BE2C (cell line): ENCODE measurements at regions not wholly inside any gene's neighbourhood (a gene's known extent, or its start where the extent isn't known, plus 50 kb on each side); places are given as distances from the start of the nearest gene placed in this dataset.

Source experiments
- DNase-seq: peaks from one replicate; pipeline ENCODE4 v3.0.0-alpha.2; 2020
- H3K27me3 ChIP-seq: fragments of 250-450 bp; sonication (Bioruptor Pico); 2 replicates; pipeline ENCODE4 v1.5.1; 2020; ENCODE audit warnings: mild to moderate bottlenecking
- H3K36me3 ChIP-seq: fragments of 250-450 bp; sonication (Bioruptor Pico); 2 replicates; pipeline ENCODE4 v1.5.1; 2020; ENCODE audit warnings: mild to moderate bottlenecking
- H3K4me1 ChIP-seq: fragments of 250-450 bp; sonication (Bioruptor Pico); 2 replicates; pipeline ENCODE4 v1.5.1; 2020
- H3K4me3 ChIP-seq: 2 replicates; pipeline ENCODE4 v1.5.1; 2011; ENCODE audit warnings: low read depth, low read length
- H3K9me3 ChIP-seq: fragments of 250-450 bp; sonication (Bioruptor Pico); 2 replicates; pipeline ENCODE4 v1.5.1; 2020
- CTCF ChIP-seq: IDR thresholded peaks from 2 replicates; pipeline ENCODE4 v1.5.1; 2012; ENCODE audit warnings: mild to moderate bottlenecking, low read depth, low read length

GRCh38 chr2:126782648-126783047 is 116.0 kb upstream of the TEX51 start:
- DNase-seq, result no peak
- no peak overlapping the region for H3K4me3 ChIP-seq
- H3K36me3 ChIP-seq, result no peaks in the 10 kb centered on the region
- no peaks in the 10 kb centered on the region for H3K27me3 ChIP-seq
- no peak for TF ChIP-seq CTCF
- no peaks in the 10 kb centered on the region for H3K4me1 ChIP-seq
- no peaks in the 10 kb centered on the region for H3K9me3 ChIP-seq

- no peak for DNase-seq
- Histone ChIP-seq H3K4me1 (no peaks in the 10 kb centered on the region), H3K4me3 (no peak overlapping the region), H3K9me3 (no peaks in the 10 kb centered on the region), H3K27me3 (no peaks in the 10 kb centered on the region), H3K36me3 (no peaks in the 10 kb centered on the region)
- TF ChIP-seq CTCF, result no peak
Measured at GRCh38 chr2:126783341-126783740, 115.3 kb upstream of the TEX51 start.

GRCh38 chr2:126784045-126784444 is 114.6 kb upstream of the TEX51 start:
- DNase-seq, result no peak
- H3K4me3 ChIP-seq, result no peak overlapping the region
- no peaks in the 10 kb centered on the region for H3K36me3 ChIP-seq
- no peaks in the 10 kb centered on the region for H3K9me3 ChIP-seq
- no peak for TF ChIP-seq CTCF
- H3K4me1 ChIP-seq, result no peaks in the 10 kb centered on the region
- no peaks in the 10 kb centered on the region for H3K27me3 ChIP-seq

GRCh38 chr2:126784621-126785020 is 114.1 kb upstream of the TEX51 start:
- no peak overlapping the region for H3K4me3 ChIP-seq
- H3K27me3 ChIP-seq, result no peaks in the 10 kb centered on the region
- H3K36me3 ChIP-seq, result no peaks in the 10 kb centered on the region
- TF ChIP-seq CTCF, result no peak
- H3K4me1 ChIP-seq, result no peaks in the 10 kb centered on the region
- DNase-seq, result no peak
- no peaks in the 10 kb centered on the region for H3K9me3 ChIP-seq

GRCh38 chr2:126785236-126785635 is 113.5 kb upstream of the TEX51 start:
- no peak overlapping the region for H3K4me3 ChIP-seq
- H3K4me1 ChIP-seq, result no peaks in the 10 kb centered on the region
- H3K27me3 ChIP-seq, result no peaks in the 10 kb centered on the region
- no peaks in the 10 kb centered on the region for H3K36me3 ChIP-seq
- no peaks in the 10 kb centered on the region for H3K9me3 ChIP-seq
- DNase-seq, result no peak
- no peak for TF ChIP-seq CTCF

- no peak for DNase-seq
- no peaks in the 10 kb centered on the region for H3K27me3 ChIP-seq
- H3K4me3 ChIP-seq, result no peak overlapping the region
- no peaks in the 10 kb centered on the region for H3K36me3 ChIP-seq
- H3K4me1 ChIP-seq, result no peaks in the 10 kb centered on the region
- no peaks in the 10 kb centered on the region for H3K9me3 ChIP-seq
- no peak for TF ChIP-seq CTCF
Measured at GRCh38 chr2:126785862-126786261, 112.8 kb upstream of the TEX51 start.
